Loucy (cell line): ENCODE measurements at regions not wholly inside any gene's neighbourhood (a gene's known extent, or its start where the extent isn't known, plus 50 kb on each side); places are given as distances from the start of the nearest gene placed in this dataset.
"Not testable (repeated sequence)": the region's sequence is repeated elsewhere in the genome, so short reads cannot be mapped to it uniquely, and the experiment has no call there.

Experiments
- H2AFZ ChIP-seq: fragments of 200-600 bp; sonication (generic); 2 replicates; pipeline ENCODE4 v1.6.0; 2016; ENCODE audit warnings: antibody characterized with exemption, mild to moderate bottlenecking, low read length, moderate library complexity
- H3F3A ChIP-seq: fragments of 200-600 bp; 2 replicates; pipeline ENCODE4 v1.6.0; 2016; ENCODE audit warnings: antibody characterized with exemption, low read depth, mild to moderate bottlenecking
- H3K27me3 ChIP-seq: fragments of 200-600 bp; sonication (generic); 2 replicates; pipeline ENCODE4 v1.6.1; 2014; ENCODE audit warnings: low read length, mild to moderate bottlenecking; ENCODE audit not compliant: insufficient read depth, poor library complexity, severe bottlenecking
- H3K36me3 ChIP-seq: fragments of 200-600 bp; sonication (generic); 2 replicates; pipeline ENCODE4 v1.6.1; 2016; ENCODE audit warnings: low read length; ENCODE audit not compliant: insufficient read depth
- H3K4me1 ChIP-seq: fragments of 200-600 bp; sonication (generic); 2 replicates; pipeline ENCODE4 v1.5.1; 2014; ENCODE audit warnings: low read length, mild to moderate bottlenecking; ENCODE audit not compliant: insufficient read depth, poor library complexity, severe bottlenecking
- H3K4me2 ChIP-seq: fragments of 200-600 bp; sonication (generic); 2 replicates; pipeline ENCODE4 v1.6.0; 2014; ENCODE audit warnings: antibody characterized with exemption, low read length, low read depth, mild to moderate bottlenecking; ENCODE audit not compliant: poor library complexity, severe bottlenecking
- H3K4me3 ChIP-seq: fragments of 200-600 bp; sonication (generic); 2 replicates; pipeline ENCODE4 v1.5.1; 2014; ENCODE audit warnings: low read length, mild to moderate bottlenecking, mixed read lengths; ENCODE audit not compliant: poor library complexity, severe bottlenecking
- H3K79me2 ChIP-seq: fragments of 200-600 bp; sonication (generic); 2 replicates; pipeline ENCODE4 v1.6.1; 2014; ENCODE audit warnings: low read length; ENCODE audit not compliant: insufficient read depth
- H3K9ac ChIP-seq: fragments of 200-600 bp; sonication (generic); 2 replicates; pipeline ENCODE4 v1.6.0; 2014; ENCODE audit warnings: mild to moderate bottlenecking, low read depth, low read length, moderate library complexity; ENCODE audit not compliant: poor library complexity, severe bottlenecking
- H3K9me2 ChIP-seq: fragments of 200-600 bp; sonication (generic); replicated peaks from 2 replicates; pipeline ENCODE4 v1.6.1; 2016; ENCODE audit warnings: low read depth, low read length, mixed read lengths
- H3K9me3 ChIP-seq: fragments of 200-600 bp; sonication (generic); 2 replicates; pipeline ENCODE4 v1.6.1; 2014; ENCODE audit warnings: mild to moderate bottlenecking, antibody characterized with exemption, low read length, low read depth; ENCODE audit not compliant: insufficient read depth
- H4K20me1 ChIP-seq: fragments of 200-600 bp; sonication (generic); 2 replicates; pipeline ENCODE4 v1.6.0; 2014; ENCODE audit warnings: antibody characterized with exemption, low read length, mild to moderate bottlenecking; ENCODE audit not compliant: insufficient read depth, poor library complexity, severe bottlenecking

GRCh38 chr4:49155270-49155669 is 169.2 kb downstream of the CWH43 start:
- H3K9me3 ChIP-seq, result peaks cover 57% of the 10 kb centered on the region
- H3K36me3 ChIP-seq, H2AFZ ChIP-seq, H3K27me3 ChIP-seq, H4K20me1 ChIP-seq, H3F3A ChIP-seq, H3K9me2 ChIP-seq, H3K4me1 ChIP-seq, H3K9ac ChIP-seq, H3K79me2 ChIP-seq, H3K4me3 ChIP-seq, H3K4me2 ChIP-seq: not testable (repeated sequence)

DNA sequence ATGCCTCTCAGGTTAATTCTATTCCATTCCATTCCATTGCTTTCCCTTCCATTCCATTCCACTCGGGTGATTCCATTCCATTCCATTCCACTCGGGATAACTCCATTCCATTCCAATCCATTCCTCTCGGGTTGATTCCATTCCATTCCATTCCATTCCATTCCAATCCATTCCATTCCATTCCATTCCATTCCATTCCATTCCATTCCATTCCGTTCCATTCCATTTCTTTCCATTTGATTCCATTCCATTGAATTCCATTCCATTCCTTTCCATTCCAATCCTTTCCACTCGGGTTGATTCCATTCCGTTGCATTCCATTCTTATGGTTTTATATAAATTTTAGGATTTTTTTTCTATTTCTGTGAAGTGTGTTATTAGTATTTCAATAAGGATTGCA is 170.2 kb downstream of the CWH43 start:
- not testable (repeated sequence) for H3K4me2 ChIP-seq

GRCh38 chr4:49157630-49158029 is 171.6 kb downstream of the CWH43 start:
- H3K4me1 ChIP-seq, H3K27me3 ChIP-seq, H3K4me2 ChIP-seq, H3K9ac ChIP-seq, H3K4me3 ChIP-seq, H3F3A ChIP-seq, H3K79me2 ChIP-seq, H2AFZ ChIP-seq, H3K36me3 ChIP-seq, H3K9me2 ChIP-seq, H4K20me1 ChIP-seq: not testable (repeated sequence)
- peaks cover 38% of the 10 kb centered on the region for H3K9me3 ChIP-seq

More for the DNA sequence above, 170.2 kb downstream of the CWH43 start:
- H3K4me1 ChIP-seq, H4K20me1 ChIP-seq, H3K9ac ChIP-seq, H3K4me3 ChIP-seq, H3K79me2 ChIP-seq, H3F3A ChIP-seq, H2AFZ ChIP-seq, H3K27me3 ChIP-seq, H3K36me3 ChIP-seq, H3K9me2 ChIP-seq: not testable (repeated sequence)
- peaks cover 46% of the 10 kb centered on the region for H3K9me3 ChIP-seq

GRCh38 chr4:49161111-49161541 is 175.1 kb downstream of the CWH43 start:
- H3K79me2 ChIP-seq, H2AFZ ChIP-seq, H3F3A ChIP-seq, H3K9me3 ChIP-seq, H3K4me3 ChIP-seq, H3K36me3 ChIP-seq, H3K4me1 ChIP-seq, H3K27me3 ChIP-seq, H4K20me1 ChIP-seq, H3K4me2 ChIP-seq, H3K9ac ChIP-seq, H3K9me2 ChIP-seq: not testable (repeated sequence)

- H3K27me3 ChIP-seq, H4K20me1 ChIP-seq, H3K9me3 ChIP-seq, H3K4me3 ChIP-seq, H2AFZ ChIP-seq, H3K79me2 ChIP-seq, H3K4me2 ChIP-seq, H3K4me1 ChIP-seq, H3K9ac ChIP-seq, H3F3A ChIP-seq, H3K9me2 ChIP-seq, H3K36me3 ChIP-seq: not testable (repeated sequence)
Measured at GRCh38 chr4:49164916-49165315, 178.8 kb downstream of the CWH43 start.

- not testable (repeated sequence) for H3K4me2 ChIP-seq, H3K79me2 ChIP-seq, H3K4me3 ChIP-seq, H3K4me1 ChIP-seq, H3F3A ChIP-seq, H2AFZ ChIP-seq, H3K9me2 ChIP-seq, H3K27me3 ChIP-seq, H3K36me3 ChIP-seq, H4K20me1 ChIP-seq, H3K9ac ChIP-seq, H3K9me3 ChIP-seq
Measured at GRCh38 chr4:49177847-49178246, 191.8 kb downstream of the CWH43 start.

DNA sequence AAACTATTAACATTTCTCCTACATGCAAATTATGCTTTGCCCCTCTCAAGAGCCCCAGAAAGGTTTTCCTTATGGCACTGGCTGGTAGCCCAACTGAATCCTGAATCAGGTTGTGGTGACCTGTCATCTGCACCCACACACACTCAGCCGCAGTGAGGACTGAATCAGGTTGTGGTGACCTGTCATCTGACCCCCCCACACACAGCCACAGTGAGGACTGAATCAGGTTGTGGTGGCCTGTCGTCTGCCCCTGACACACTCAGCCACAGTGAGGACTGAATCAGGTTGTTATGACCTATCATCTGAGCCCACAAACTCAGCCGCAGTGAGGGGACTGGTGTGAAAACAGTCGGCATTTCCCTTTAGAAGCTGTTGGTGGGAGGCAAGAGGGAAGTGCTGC is 195.0 kb downstream of the CWH43 start:
- not testable (repeated sequence) for H3K4me2 ChIP-seq, H2AFZ ChIP-seq, H3K9me2 ChIP-seq, H3K27me3 ChIP-seq, H3K36me3 ChIP-seq, H3K9me3 ChIP-seq, H3K4me1 ChIP-seq, H3K79me2 ChIP-seq, H3F3A ChIP-seq, H3K4me3 ChIP-seq, H3K9ac ChIP-seq, H4K20me1 ChIP-seq
